ENCODE measurements at regions not wholly inside any gene's neighbourhood (a gene's known extent, or its start where the extent isn't known, plus 50 kb on each side); places are given as distances from the start of the nearest gene placed in this dataset.

DNA sequence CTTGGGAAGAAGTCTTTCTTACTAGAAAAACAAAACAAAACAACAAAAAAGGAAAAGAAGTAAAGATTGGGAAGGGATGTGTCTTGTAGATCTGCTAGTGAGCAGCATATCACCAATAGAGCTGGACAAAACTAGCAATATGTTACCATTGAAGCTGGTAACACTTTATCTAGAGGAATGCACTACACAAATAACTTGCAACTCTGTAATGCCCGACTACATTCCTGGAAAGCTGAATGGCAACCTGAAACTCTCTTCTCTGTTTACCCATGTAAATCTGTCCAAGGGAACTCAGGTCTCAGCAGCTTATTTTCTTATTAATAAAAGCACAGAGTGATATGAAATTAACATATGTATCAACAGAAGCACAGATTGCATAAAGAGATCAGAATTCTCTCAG, 624.4 kb downstream of the KCNH5 start:
- no peak overlapping the region for H3K27ac ChIP-seq (ENCODE audit: insufficient read length, low read depth, low read length)
- no peaks in the 10 kb centered on the region for H3K4me1 Mint-ChIP-seq
- TF ChIP-seq, protein P1, sequence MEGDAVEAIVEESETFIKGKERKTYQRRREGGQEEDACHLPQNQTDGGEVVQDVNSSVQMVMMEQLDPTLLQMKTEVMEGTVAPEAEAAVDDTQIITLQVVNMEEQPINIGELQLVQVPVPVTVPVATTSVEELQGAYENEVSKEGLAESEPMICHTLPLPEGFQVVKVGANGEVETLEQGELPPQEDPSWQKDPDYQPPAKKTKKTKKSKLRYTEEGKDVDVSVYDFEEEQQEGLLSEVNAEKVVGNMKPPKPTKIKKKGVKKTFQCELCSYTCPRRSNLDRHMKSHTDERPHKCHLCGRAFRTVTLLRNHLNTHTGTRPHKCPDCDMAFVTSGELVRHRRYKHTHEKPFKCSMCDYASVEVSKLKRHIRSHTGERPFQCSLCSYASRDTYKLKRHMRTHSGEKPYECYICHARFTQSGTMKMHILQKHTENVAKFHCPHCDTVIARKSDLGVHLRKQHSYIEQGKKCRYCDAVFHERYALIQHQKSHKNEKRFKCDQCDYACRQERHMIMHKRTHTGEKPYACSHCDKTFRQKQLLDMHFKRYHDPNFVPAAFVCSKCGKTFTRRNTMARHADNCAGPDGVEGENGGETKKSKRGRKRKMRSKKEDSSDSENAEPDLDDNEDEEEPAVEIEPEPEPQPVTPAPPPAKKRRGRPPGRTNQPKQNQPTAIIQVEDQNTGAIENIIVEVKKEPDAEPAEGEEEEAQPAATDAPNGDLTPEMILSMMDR (conservative IDR thresholded peaks at IDR 0.05), result no peak
- no peak overlapping the region for H4K91ac ChIP-seq (ENCODE audit: insufficient read length, low read depth, low read length)
- no peaks in the 10 kb centered on the region for H3K4me1 ChIP-seq (ENCODE audit: insufficient read depth, low read length)
- no peaks in the 10 kb centered on the region for H3K79me1 ChIP-seq (ENCODE audit: insufficient read depth, low read depth, low read length, poor library complexity, severe bottlenecking)
- H3K4me3 Mint-ChIP-seq, result no peak overlapping the region
- no peaks in the 10 kb centered on the region for H4K20me1 ChIP-seq (ENCODE audit: control insufficient read depth, insufficient read depth, insufficient read length)
- H2AK5ac ChIP-seq (ENCODE audit: insufficient read length, low read length), result no peak overlapping the region
- no peak for DNase-seq
- no peak overlapping the region for H2BK20ac ChIP-seq (ENCODE audit: low read depth, low read length, poor library complexity, severe bottlenecking)
- H2BK120ac ChIP-seq (ENCODE audit: low read depth, low read length, poor library complexity, severe bottlenecking), result no peak overlapping the region
- no peak overlapping the region for H3K23ac ChIP-seq (ENCODE audit: insufficient read length, low read depth, low read length)
- no peak overlapping the region for H2BK5ac ChIP-seq (ENCODE audit: insufficient read length, low read length)
- no peaks in the 10 kb centered on the region; a peak in 1 of 7 replicates for H3K36me3 Mint-ChIP-seq (ENCODE audit: insufficient read depth in 1 of 3, low read depth in 3 of 3)
- no CpG with 5 or more reads among the region's 1 CpG for WGBS (ENCODE audit: extremely low coverage, insufficient read length, low lambda C conversion rate)
- H4K8ac ChIP-seq (replicated peaks; ENCODE audit: insufficient read length, low read depth, low read length), result no peak overlapping the region
- H3K23me2 ChIP-seq (ENCODE audit: insufficient read length, low read depth, low read length, poor library complexity, severe bottlenecking), result no peaks in the 10 kb centered on the region
- no peak overlapping the region for H3K18ac ChIP-seq (ENCODE audit: insufficient read length, low read depth, low read length)
- H3K9ac ChIP-seq (ENCODE audit: extremely low read depth, insufficient read length, low read length), result no peak overlapping the region
- no peak overlapping the region for H2AFZ ChIP-seq (ENCODE audit: low read length)
- no peak overlapping the region for H3T11ph ChIP-seq (ENCODE audit: low read length)
- no peaks in the 10 kb centered on the region for H3K27me3 ChIP-seq (ENCODE audit: insufficient read depth, low read length)
- H3K4me2 ChIP-seq (ENCODE audit: insufficient read depth, insufficient read length, low read length), result no peak overlapping the region
- no peaks in the 10 kb centered on the region for H3K27me3 Mint-ChIP-seq (ENCODE audit: low read depth)
- no peak overlapping the region for H2BK12ac ChIP-seq (ENCODE audit: insufficient read length, low read depth, low read length)
- no peak overlapping the region for H3K14ac ChIP-seq (ENCODE audit: insufficient read depth, low read length)
- H4K5ac ChIP-seq (ENCODE audit: insufficient read length, low read depth, low read length), result no peak overlapping the region
- H3K27ac Mint-ChIP-seq, result no peak overlapping the region
- H3K9me3 ChIP-seq (ENCODE audit: control insufficient read depth, low read depth, low read length), result no peaks in the 10 kb centered on the region
- H3K9me3 Mint-ChIP-seq, result no peaks in the 10 kb centered on the region; a peak in 1 of 5 replicates
- no peaks in the 10 kb centered on the region for H3K79me2 ChIP-seq (ENCODE audit: insufficient read depth, low read length)
- no peak overlapping the region for H3K4ac ChIP-seq (ENCODE audit: low read depth, low read length)
- no peak overlapping the region for H3K56ac ChIP-seq (ENCODE audit: insufficient read length, low read depth, low read length)
- H2BK15ac ChIP-seq (ENCODE audit: low read depth, low read length), result no peak overlapping the region

All from H9 (cell line).